ENCODE measurements at regions not wholly inside any gene's neighbourhood (a gene's known extent, or its start where the extent isn't known, plus 50 kb on each side); places are given as distances from the start of the nearest gene placed in this dataset.

- no peak for DNase-seq
Observed at GRCh38 chrX:67872958-67873357, 329.1 kb downstream of the AR start.

GRCh38 chrX:67892401-67892800 is 348.6 kb downstream of the AR start:
- DNase-seq: peak; percentile 0

- DNase-seq: no peak
Observed at GRCh38 chrX:67893931-67894330, 350.1 kb downstream of the AR start.

GRCh38 chrX:67917421-67918010 is 373.7 kb downstream of the AR start:
- DNase-seq: no peak

GRCh38 chrX:67922966-67923365 is 379.1 kb downstream of the AR start:
- DNase-seq: no peak

GRCh38 chrX:67939270-67939669 is 395.4 kb downstream of the AR start:
- no peak for DNase-seq

GRCh38 chrX:67949270-67949669 is 405.4 kb downstream of the AR start:
- no peak for DNase-seq

GRCh38 chrX:67953658-67954057 is 409.8 kb downstream of the AR start:
- no peak for DNase-seq

GRCh38 chrX:67961516-67961915 is 417.7 kb downstream of the AR start:
- no peak for DNase-seq

All from dermis blood vessel endothelial cell (primary cell).